HEK293 (cell line): ENCODE measurements at regions not wholly inside any gene's neighbourhood (a gene's known extent, or its start where the extent isn't known, plus 50 kb on each side); places are given as distances from the start of the nearest gene placed in this dataset.

Experiments used
- CTCF ChIA-PET: fragments of 350-600 bp; formaldehyde crosslinking; extraction: SDS; loops from one replicate; lab custom pipeline; 2021; ENCODE audit warnings: antibody characterized with exemption; lab: Yijun Ruan, JAX
- POLR2A ChIA-PET: fragments of 300-600 bp; formaldehyde crosslinking; extraction: SDS; loops from one replicate; lab custom pipeline; 2020; ENCODE audit warnings: antibody characterized with exemption, inconsistent platforms; lab: Yijun Ruan, JAX
- H3K27ac ChIP-seq: fragments of 200-500 bp; sonication (Bioruptor generic); 2 replicates; pipeline ENCODE4 v1.5.1; 2014; ENCODE audit warnings: low read depth, low read length, control low read depth, inconsistent platforms; ENCODE audit errors: extremely low read depth
- H3K36me3 ChIP-seq, 2 experiments: fragments of 200-500 bp in 1 of 2; sonication (Bioruptor generic) in 1 of 2; 1 replicate in 1 of 2; 2 replicates in 1 of 2; pipeline ENCODE4 v1.5.1; 2014 to 2017; ENCODE audit warnings: inconsistent platforms in 2 of 2, low read length in 2 of 2; ENCODE audit not compliant: control insufficient read depth in 2 of 2, insufficient read depth in 1 of 2
- H3K4me1 ChIP-seq: fragments of 200-500 bp; sonication (Bioruptor generic); 2 replicates; pipeline ENCODE4 v1.5.1; 2014; ENCODE audit warnings: mild to moderate bottlenecking, low read length, inconsistent platforms; ENCODE audit not compliant: control insufficient read depth, insufficient read depth
- H3K4me3 ChIP-seq: 2 replicates; pipeline ENCODE4 v1.5.1; 2011; ENCODE audit warnings: low read depth, mild to moderate bottlenecking, control low read depth, low read length, moderate library complexity
- H3K9me3 ChIP-seq: fragments of 200-500 bp; sonication (Bioruptor generic); 2 replicates; pipeline ENCODE4 v1.5.1; 2014; ENCODE audit warnings: low read depth, low read length, inconsistent platforms; ENCODE audit not compliant: control insufficient read depth, insufficient read depth
- MZF1 ChIP-seq: fragments of 450-650 bp; formaldehyde crosslinking; IDR thresholded peaks from 2 replicates; pipeline ENCODE4 v1.5.1; 2017; ENCODE audit warnings: missing biosample characterization, missing genetic modification characterization, borderline replicate concordance
- PATZ1 ChIP-seq: fragments of 450-650 bp; formaldehyde crosslinking; IDR thresholded peaks from 2 replicates; pipeline ENCODE4 v1.5.1; 2016; ENCODE audit warnings: missing biosample characterization, missing genetic modification characterization
- PBX3 ChIP-seq: sonication (generic); formaldehyde crosslinking; IDR thresholded peaks from 2 replicates; pipeline ENCODE4 v1.8.1; 2022; ENCODE audit warnings: mild to moderate bottlenecking, moderate library complexity, missing genetic modification reagents
- SP3 ChIP-seq: fragments of 450-650 bp; formaldehyde crosslinking; IDR thresholded peaks from 2 replicates; pipeline ENCODE4 v1.5.1; 2016; ENCODE audit warnings: missing biosample characterization, missing genetic modification characterization
- WT1 ChIP-seq: fragments of 450-650 bp; formaldehyde crosslinking; IDR thresholded peaks from 2 replicates; pipeline ENCODE4 v1.5.1; 2016; ENCODE audit warnings: missing biosample characterization, missing genetic modification characterization
- ZBTB1 ChIP-seq: fragments of 450-650 bp; formaldehyde crosslinking; IDR thresholded peaks from 2 replicates; pipeline ENCODE4 v1.5.1; 2016; ENCODE audit warnings: missing biosample characterization, missing genetic modification characterization
- ZBTB48 ChIP-seq: fragments of 450-650 bp; formaldehyde crosslinking; IDR thresholded peaks from 2 replicates; pipeline ENCODE4 v1.5.1; 2016; ENCODE audit warnings: missing biosample characterization, missing genetic modification characterization
- ZFP3 ChIP-seq: fragments of 450-650 bp; formaldehyde crosslinking; IDR thresholded peaks from 2 replicates; pipeline ENCODE4 v1.5.1; 2016; ENCODE audit warnings: low read depth, missing biosample characterization, missing genetic modification characterization
- ZNF114 ChIP-seq: fragments of 450-650 bp; formaldehyde crosslinking; IDR thresholded peaks from 2 replicates; pipeline ENCODE4 v1.5.0; 2017; ENCODE audit warnings: missing biosample characterization, missing genetic modification characterization
- ZNF138 ChIP-seq: fragments of 450-650 bp; formaldehyde crosslinking; IDR thresholded peaks from 2 replicates; pipeline ENCODE4 v1.5.1; 2016; ENCODE audit warnings: missing biosample characterization, missing genetic modification characterization, borderline replicate concordance
- ZNF155 ChIP-seq: fragments of 450-650 bp; formaldehyde crosslinking; IDR thresholded peaks from 2 replicates; pipeline ENCODE4 v1.5.1; 2016; ENCODE audit warnings: missing biosample characterization, missing genetic modification characterization
- ZNF175 ChIP-seq: fragments of 450-650 bp; formaldehyde crosslinking; IDR thresholded peaks from 2 replicates; pipeline ENCODE4 v1.5.1; 2016; ENCODE audit warnings: missing biosample characterization, missing genetic modification characterization
- ZNF211 ChIP-seq: fragments of 450-650 bp; formaldehyde crosslinking; IDR thresholded peaks from 2 replicates; pipeline ENCODE4 v1.5.1; 2016; ENCODE audit warnings: low read depth, missing biosample characterization, missing genetic modification characterization
- ZNF221 ChIP-seq: fragments of 450-650 bp; formaldehyde crosslinking; IDR thresholded peaks from 2 replicates; pipeline ENCODE4 v1.5.1; 2017; ENCODE audit warnings: missing biosample characterization, missing genetic modification characterization, borderline replicate concordance
- ZNF23 ChIP-seq: fragments of 450-650 bp; formaldehyde crosslinking; IDR thresholded peaks from 2 replicates; pipeline ENCODE4 v1.5.1; 2016; ENCODE audit warnings: missing biosample characterization, missing genetic modification characterization, borderline replicate concordance
- ZNF274 ChIP-seq, 2 experiments: fragments of 200-500 bp in 1 of 2; fragments of 450-650 bp in 1 of 2; sonication (Bioruptor generic) in 1 of 2; formaldehyde crosslinking in 1 of 2; IDR thresholded peaks; 2 replicates each; pipeline versions ENCODE4 v1.5.1 to v1.6.1; 2014 to 2016; ENCODE audit warnings: borderline replicate concordance in 1 of 2, inconsistent platforms in 1 of 2, low read length in 1 of 2, missing biosample characterization in 1 of 2, missing genetic modification characterization in 1 of 2
- ZNF366 ChIP-seq: fragments of 450-650 bp; formaldehyde crosslinking; conservative IDR thresholded peaks from 2 replicates; pipeline ENCODE4 v1.5.1; 2016; ENCODE audit warnings: missing biosample characterization, missing genetic modification characterization
- ZNF423 ChIP-seq: fragments of 450-650 bp; formaldehyde crosslinking; IDR thresholded peaks from 2 replicates; pipeline ENCODE4 v1.5.1; 2016; ENCODE audit warnings: missing biosample characterization, missing genetic modification characterization
- ZNF548 ChIP-seq: fragments of 450-650 bp; formaldehyde crosslinking; IDR thresholded peaks from 2 replicates; pipeline ENCODE4 v1.5.1; 2016; ENCODE audit warnings: missing biosample characterization, missing genetic modification characterization
- ZNF692 ChIP-seq: fragments of 450-650 bp; formaldehyde crosslinking; IDR thresholded peaks from 2 replicates; pipeline ENCODE4 v1.5.1; 2016; ENCODE audit warnings: missing biosample characterization, missing genetic modification characterization
- ZNF830 ChIP-seq: fragments of 450-650 bp; IDR thresholded peaks from 2 replicates; pipeline ENCODE4 v1.5.0; 2018; ENCODE audit warnings: missing biosample characterization, missing genetic modification characterization, low read depth, mild to moderate bottlenecking, moderate library complexity
- ZSCAN30 ChIP-seq: fragments of 450-650 bp; IDR thresholded peaks from 2 replicates; pipeline ENCODE4 v1.5.1; 2018; ENCODE audit warnings: missing biosample characterization, mild to moderate bottlenecking, missing genetic modification characterization, moderate library complexity
- ZXDB ChIP-seq: fragments of 450-650 bp; formaldehyde crosslinking; IDR thresholded peaks from 2 replicates; pipeline ENCODE4 v1.5.1; 2016; ENCODE audit warnings: missing biosample characterization, missing genetic modification characterization
- TF ChIP-seq, protein P1 (sequence below): fragments of 450-650 bp; formaldehyde crosslinking; IDR thresholded peaks from 2 replicates; pipeline ENCODE4 v1.5.1; 2017; ENCODE audit warnings: missing biosample characterization, missing genetic modification characterization
- TF ChIP-seq, protein P2 (sequence below): fragments of 450-650 bp; formaldehyde crosslinking; IDR thresholded peaks from 2 replicates; pipeline ENCODE4 v1.5.1; 2016; ENCODE audit warnings: missing biosample characterization, missing genetic modification characterization

- no peak for TF ChIP-seq ZNF23 (tag by site-specific recombination)
- no peak for TF ChIP-seq ZNF138
- no peak for TF ChIP-seq ZNF692
- TF ChIP-seq ZNF211 (tag by site-specific recombination) = no peak
- TF ChIP-seq, all 188 proteins: peak for 0
Measured at GRCh38 chr12:46578190-46578982, 205.8 kb upstream of the SLC38A2 start (continued).

DNA sequence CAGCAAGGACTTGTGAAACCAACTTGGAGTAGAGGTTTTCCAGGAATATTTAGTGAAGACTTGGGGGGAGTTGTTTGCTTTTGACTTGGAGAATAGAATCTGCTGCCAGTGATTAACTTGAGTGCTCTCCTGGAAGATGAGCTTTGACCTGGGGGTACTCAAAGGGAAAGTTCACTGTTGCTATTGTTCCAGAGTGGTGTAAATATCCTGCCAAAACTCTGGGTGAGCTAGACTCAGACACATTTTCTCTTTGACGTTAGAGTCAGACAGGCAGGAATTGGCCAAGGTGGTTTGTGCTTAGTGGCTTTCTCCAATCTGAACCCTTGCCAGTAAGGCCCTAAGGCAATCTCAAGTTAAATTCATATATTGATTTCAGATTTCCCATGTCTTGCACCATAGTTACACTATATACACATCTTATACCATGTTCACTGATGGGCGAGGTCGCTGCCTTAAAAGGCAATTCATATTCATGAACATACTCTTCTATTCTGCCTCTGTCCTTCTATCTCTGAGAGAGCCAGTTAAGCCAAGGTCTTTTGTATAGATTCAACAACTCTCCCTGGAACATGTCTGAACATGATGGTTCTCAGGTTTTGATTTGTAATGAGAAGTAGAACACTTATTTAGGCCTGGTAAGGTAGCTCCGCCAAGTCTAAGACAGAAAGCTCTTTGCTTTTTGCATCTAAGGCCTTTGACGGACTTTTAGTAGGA lies 204.6 kb upstream of the SLC38A2 start:
- TF ChIP-seq MZF1 (tag by site-specific recombination) = no peak
- TF ChIP-seq ZBTB1 (tag by site-specific recombination) = no peak
- TF ChIP-seq PBX3 (CRISPR knock-in tag) = no peak
- no peak for TF ChIP-seq ZNF423 (tag by site-specific recombination)
- TF ChIP-seq ZBTB48 = no peak
- TF ChIP-seq ZNF366 (tag by site-specific recombination) = no peak
- TF ChIP-seq ZNF830 (tag by site-specific recombination) = no peak
- TF ChIP-seq ZNF114 (tag by site-specific recombination) = no peak
- TF ChIP-seq, protein P1, sequence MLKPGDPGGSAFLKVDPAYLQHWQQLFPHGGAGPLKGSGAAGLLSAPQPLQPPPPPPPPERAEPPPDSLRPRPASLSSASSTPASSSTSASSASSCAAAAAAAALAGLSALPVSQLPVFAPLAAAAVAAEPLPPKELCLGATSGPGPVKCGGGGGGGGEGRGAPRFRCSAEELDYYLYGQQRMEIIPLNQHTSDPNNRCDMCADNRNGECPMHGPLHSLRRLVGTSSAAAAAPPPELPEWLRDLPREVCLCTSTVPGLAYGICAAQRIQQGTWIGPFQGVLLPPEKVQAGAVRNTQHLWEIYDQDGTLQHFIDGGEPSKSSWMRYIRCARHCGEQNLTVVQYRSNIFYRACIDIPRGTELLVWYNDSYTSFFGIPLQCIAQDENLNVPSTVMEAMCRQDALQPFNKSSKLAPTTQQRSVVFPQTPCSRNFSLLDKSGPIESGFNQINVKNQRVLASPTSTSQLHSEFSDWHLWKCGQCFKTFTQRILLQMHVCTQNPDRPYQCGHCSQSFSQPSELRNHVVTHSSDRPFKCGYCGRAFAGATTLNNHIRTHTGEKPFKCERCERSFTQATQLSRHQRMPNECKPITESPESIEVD = no peak
- no peak for TF ChIP-seq SP3 (tag by site-specific recombination)
- TF ChIP-seq ZNF221 (tag by site-specific recombination) = no peak
- no peak for TF ChIP-seq ZFP3 (tag by site-specific recombination)
- no peak for TF ChIP-seq ZSCAN30 (tag by site-specific recombination)
- POLR2A ChIA-PET = no interaction called here
- Histone ChIP-seq H3K27ac (no peak overlapping the region), H3K4me3 (no peak overlapping the region), H3K4me1 (no peaks in the 10 kb centered on the region), H3K9me3 (no peaks in the 10 kb centered on the region), H3K36me3 (no peaks in the 10 kb centered on the region)
- CTCF ChIA-PET = no interaction called here

DNA sequence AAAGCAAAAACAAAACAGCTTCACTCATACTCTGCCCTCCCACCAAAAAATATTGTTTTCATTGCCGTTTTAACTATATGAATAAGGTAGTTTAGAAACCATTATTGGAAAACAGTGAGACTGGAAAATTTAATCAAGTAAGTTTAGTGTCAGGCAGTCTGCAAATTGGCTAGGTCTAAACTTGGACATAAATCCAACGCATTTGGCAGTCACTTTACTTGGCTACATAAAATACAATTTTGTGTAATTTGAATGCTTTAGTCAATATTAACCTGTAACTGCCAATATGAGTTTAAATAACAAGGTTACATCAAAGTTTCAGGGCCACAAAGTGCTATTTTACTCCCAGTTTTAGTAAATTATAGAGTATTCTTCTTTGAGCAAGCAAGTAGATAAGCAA lies 202.3 kb upstream of the SLC38A2 start:
- Histone ChIP-seq H3K9me3 (no peaks in the 10 kb centered on the region), H3K4me3 (no peak overlapping the region), H3K4me1 (no peaks in the 10 kb centered on the region; the same call in 1 of the 2 replicates), H3K36me3 (no peaks in the 10 kb centered on the region), H3K27ac (no peak overlapping the region)
- CTCF ChIA-PET = no interaction called here
- POLR2A ChIA-PET = no interaction called here
- no peak for TF ChIP-seq ZNF175 (tag by site-specific recombination)
- TF ChIP-seq, protein P2, sequence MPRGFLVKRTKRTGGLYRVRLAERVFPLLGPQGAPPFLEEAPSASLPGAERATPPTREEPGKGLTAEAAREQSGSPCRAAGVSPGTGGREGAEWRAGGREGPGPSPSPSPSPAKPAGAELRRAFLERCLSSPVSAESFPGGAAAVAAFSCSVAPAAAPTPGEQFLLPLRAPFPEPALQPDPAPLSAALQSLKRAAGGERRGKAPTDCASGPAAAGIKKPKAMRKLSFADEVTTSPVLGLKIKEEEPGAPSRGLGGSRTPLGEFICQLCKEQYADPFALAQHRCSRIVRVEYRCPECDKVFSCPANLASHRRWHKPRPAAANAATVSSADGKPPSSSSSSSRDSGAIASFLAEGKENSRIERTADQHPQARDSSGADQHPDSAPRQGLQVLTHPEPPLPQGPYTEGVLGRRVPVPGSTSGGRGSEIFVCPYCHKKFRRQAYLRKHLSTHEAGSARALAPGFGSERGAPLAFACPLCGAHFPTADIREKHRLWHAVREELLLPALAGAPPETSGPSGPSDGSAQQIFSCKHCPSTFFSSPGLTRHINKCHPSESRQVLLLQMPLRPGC = no peak
- no peak for TF ChIP-seq PATZ1
- TF ChIP-seq ZXDB = no peak
- TF ChIP-seq ZNF548 (tag by site-specific recombination) = no peak
- no peak for TF ChIP-seq ZNF155 (tag by site-specific recombination)
- TF ChIP-seq WT1 (tag by site-specific recombination) = no peak
- no peak for TF ChIP-seq ZNF114 (tag by site-specific recombination)
- no peak for TF ChIP-seq ZNF274 (IDR thresholded peaks at IDR 0.05; ENCODE audit: low read length)
- TF ChIP-seq ZNF274 (tag by site-specific recombination; IDR thresholded peaks at IDR 0.05; ENCODE audit: borderline replicate concordance) = no peak
